ENCODE measurements at regions not wholly inside any gene's neighbourhood (a gene's known extent, or its start where the extent isn't known, plus 50 kb on each side); places are given as distances from the start of the nearest gene placed in this dataset.

- peaks cover 0 to 3% of the 10 kb centered on the region in 2 experiments; a peak in 1 of 4 replicates for H3K4me1 Mint-ChIP-seq
- Histone ChIP-seq H4K5ac (ENCODE audit: insufficient read length, low read depth, low read length) (no peak overlapping the region), H3K9me3 (ENCODE audit: control insufficient read depth, low read depth, low read length) (no peaks in the 10 kb centered on the region), H2BK20ac (ENCODE audit: low read depth, low read length, poor library complexity, severe bottlenecking) (no peak overlapping the region), H3K4me1 (ENCODE audit: insufficient read depth, low read length) (no peaks in the 10 kb centered on the region), H3K4ac (ENCODE audit: low read depth, low read length) (no peak overlapping the region), H4K20me1 (ENCODE audit: control insufficient read depth, insufficient read depth, insufficient read length) (no peaks in the 10 kb centered on the region), H2AFZ (ENCODE audit: low read length) (no peak overlapping the region), H3K14ac (ENCODE audit: insufficient read depth, low read length) (no peak overlapping the region), H2BK5ac (ENCODE audit: insufficient read length, low read length) (no peak overlapping the region), H3K23me2 (ENCODE audit: insufficient read length, low read depth, low read length, poor library complexity, severe bottlenecking) (no peaks in the 10 kb centered on the region), H3K23ac (ENCODE audit: insufficient read length, low read depth, low read length) (no peak overlapping the region), H4K8ac (replicated peaks; ENCODE audit: insufficient read length, low read depth, low read length) (no peak overlapping the region), H3K18ac (ENCODE audit: insufficient read length, low read depth, low read length) (no peak overlapping the region), H3K79me1 (ENCODE audit: insufficient read depth, low read depth, low read length, poor library complexity, severe bottlenecking) (no peaks in the 10 kb centered on the region), H2AK5ac (ENCODE audit: insufficient read length, low read length) (no peak overlapping the region), H3K4me2 (ENCODE audit: insufficient read depth, insufficient read length, low read length) (no peak overlapping the region), H3K27me3 (ENCODE audit: insufficient read depth, low read length) (no peaks in the 10 kb centered on the region), H4K91ac (ENCODE audit: insufficient read length, low read depth, low read length) (no peak overlapping the region), H2BK12ac (ENCODE audit: insufficient read length, low read depth, low read length) (no peak overlapping the region), H3T11ph (ENCODE audit: low read length) (no peak overlapping the region), H2BK15ac (ENCODE audit: low read depth, low read length) (no peak overlapping the region), H3K27ac (ENCODE audit: insufficient read length, low read depth, low read length) (no peak overlapping the region), H3K56ac (ENCODE audit: insufficient read length, low read depth, low read length) (no peak overlapping the region), H3K79me2 (ENCODE audit: insufficient read depth, low read length) (no peaks in the 10 kb centered on the region), H2BK120ac (ENCODE audit: low read depth, low read length, poor library complexity, severe bottlenecking) (no peak overlapping the region), H3K9ac (ENCODE audit: extremely low read depth, insufficient read length, low read length) (no peak overlapping the region)
- H3K27ac Mint-ChIP-seq = no peak overlapping the region
- peaks cover 0 to 8% (median 2%) of the 10 kb centered on the region in 3 experiments; a peak in 2 of 7 replicates for H3K36me3 Mint-ChIP-seq (ENCODE audit: insufficient read depth in 1 of 3, low read depth in 3 of 3)
- no peaks in the 10 kb centered on the region for H3K27me3 Mint-ChIP-seq (ENCODE audit: low read depth)
- no CpG with 5 or more reads among the region's 12 CpGs for WGBS (ENCODE audit: extremely low coverage, insufficient read length, low lambda C conversion rate)
- no peak overlapping the region for H3K4me3 Mint-ChIP-seq
- TF ChIP-seq CTCF (conservative IDR thresholded peaks at IDR 0.05) = no peak
- H3K9me3 Mint-ChIP-seq = no peaks in the 10 kb centered on the region
- no peak for DNase-seq
Observed at GRCh38 chr11:70906101-70906500, 346.3 kb downstream of the SHANK2 start.
